B cell (primary cell): ENCODE measurements at regions not wholly inside any gene's neighbourhood (a gene's known extent, or its start where the extent isn't known, plus 50 kb on each side); places are given as distances from the start of the nearest gene placed in this dataset.

Source experiments
- EZH2 ChIP-seq: IDR thresholded peaks from 2 replicates; pipeline ENCODE4 v1.6.1; 2012; ENCODE audit warnings: borderline replicate concordance, low read depth, mild to moderate bottlenecking, moderate library complexity, low read length; ENCODE audit not compliant: insufficient read depth, poor library complexity, severe bottlenecking
- TF ChIP-seq, protein P1 (sequence below): fragments of 200-600 bp; IDR thresholded peaks from one replicate; pipeline ENCODE4 v1.8.0; 2022; ENCODE audit warnings: antibody characterized with exemption, mild to moderate bottlenecking

DNA sequence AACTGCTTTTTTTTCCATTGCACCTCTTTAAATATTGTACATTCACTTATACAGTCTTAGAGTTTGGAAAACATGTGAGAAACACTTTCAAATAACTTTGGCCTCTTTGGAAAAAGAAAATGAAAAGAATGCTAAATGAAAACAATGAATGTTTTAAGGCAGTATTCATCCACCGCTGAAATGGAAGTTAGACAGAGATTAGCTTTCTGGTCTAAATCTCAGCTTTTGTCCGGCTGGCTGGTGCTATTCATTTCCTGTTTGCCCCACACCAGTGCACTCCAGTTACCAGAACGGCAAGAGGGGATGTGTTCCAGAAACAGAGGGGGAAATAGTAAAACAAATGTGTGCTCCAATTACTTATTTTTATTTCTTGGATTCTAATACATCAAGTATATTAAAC, 1201.3 kb downstream of the EFNB2 start:
- TF ChIP-seq, protein P1, sequence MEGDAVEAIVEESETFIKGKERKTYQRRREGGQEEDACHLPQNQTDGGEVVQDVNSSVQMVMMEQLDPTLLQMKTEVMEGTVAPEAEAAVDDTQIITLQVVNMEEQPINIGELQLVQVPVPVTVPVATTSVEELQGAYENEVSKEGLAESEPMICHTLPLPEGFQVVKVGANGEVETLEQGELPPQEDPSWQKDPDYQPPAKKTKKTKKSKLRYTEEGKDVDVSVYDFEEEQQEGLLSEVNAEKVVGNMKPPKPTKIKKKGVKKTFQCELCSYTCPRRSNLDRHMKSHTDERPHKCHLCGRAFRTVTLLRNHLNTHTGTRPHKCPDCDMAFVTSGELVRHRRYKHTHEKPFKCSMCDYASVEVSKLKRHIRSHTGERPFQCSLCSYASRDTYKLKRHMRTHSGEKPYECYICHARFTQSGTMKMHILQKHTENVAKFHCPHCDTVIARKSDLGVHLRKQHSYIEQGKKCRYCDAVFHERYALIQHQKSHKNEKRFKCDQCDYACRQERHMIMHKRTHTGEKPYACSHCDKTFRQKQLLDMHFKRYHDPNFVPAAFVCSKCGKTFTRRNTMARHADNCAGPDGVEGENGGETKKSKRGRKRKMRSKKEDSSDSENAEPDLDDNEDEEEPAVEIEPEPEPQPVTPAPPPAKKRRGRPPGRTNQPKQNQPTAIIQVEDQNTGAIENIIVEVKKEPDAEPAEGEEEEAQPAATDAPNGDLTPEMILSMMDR: no peak
- TF ChIP-seq EZH2: no peak
